ENCODE measurements at regions not wholly inside any gene's neighbourhood (a gene's known extent, or its start where the extent isn't known, plus 50 kb on each side); places are given as distances from the start of the nearest gene placed in this dataset.

DNA sequence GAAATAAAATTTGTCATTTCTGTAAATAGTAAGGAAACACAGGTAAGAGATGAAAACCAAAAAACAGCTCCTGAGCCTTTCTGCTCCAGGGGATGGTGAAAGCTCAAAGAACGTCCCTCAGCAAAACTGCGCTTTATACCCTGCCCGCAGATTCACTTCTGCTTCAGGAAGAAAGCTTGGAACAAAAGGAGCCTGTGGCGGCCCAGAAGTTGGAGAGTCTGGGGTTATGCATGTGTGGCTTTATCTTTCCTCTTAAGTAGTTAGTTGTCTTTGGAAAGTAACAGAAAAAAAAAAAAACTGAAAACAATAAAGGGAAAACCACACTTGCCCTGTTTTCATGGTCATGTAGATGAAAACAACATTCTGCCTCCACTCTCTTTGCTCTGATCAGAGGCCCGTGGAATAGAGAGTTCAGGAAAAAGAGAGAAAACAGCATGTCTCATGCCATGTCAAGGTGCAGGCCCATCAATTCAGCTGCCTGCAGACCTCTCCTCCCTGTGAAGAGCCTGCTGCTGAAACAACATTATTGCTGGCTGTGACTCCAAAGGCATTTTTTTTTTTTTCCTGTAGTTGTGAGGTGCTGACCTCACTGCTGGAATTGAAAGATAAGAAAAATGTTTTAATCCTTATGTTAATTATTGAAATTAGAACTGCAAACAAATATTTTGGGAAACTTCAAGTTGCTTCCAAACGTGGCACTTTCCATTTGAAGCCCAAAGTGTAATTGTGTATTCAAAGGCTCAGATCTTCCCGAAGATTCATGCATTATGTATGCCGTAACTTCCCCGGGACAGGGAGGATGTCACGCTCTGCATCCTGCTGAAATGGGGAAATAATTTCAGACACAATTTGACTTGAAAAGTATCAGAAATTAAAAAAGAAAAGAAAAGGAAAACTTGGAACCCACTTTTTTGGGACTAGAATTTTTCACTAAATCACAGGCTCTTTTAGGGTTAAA, 108.4 kb upstream of the ZNF385D start:
- no peak overlapping the region for H3K4me3 ChIP-seq (ENCODE audit: low read length)
- H3K27ac ChIP-seq (ENCODE audit: low read length), result no peak overlapping the region
- 0 out of 2 replicates have a peak, but pooled peaks cover 2% of the 10 kb centered on the region for H3K4me1 ChIP-seq (ENCODE audit: insufficient read depth, low read length)
- H3K27me3 ChIP-seq (ENCODE audit: insufficient read depth, low read length), result no peaks in the 10 kb centered on the region
- no peaks in the 10 kb centered on the region for H3K9me3 ChIP-seq (ENCODE audit: insufficient read depth, low read depth, low read length)
- no peak overlapping the region for H3K9ac ChIP-seq (ENCODE audit: low read depth, low read length)
- H3K36me3 ChIP-seq (ENCODE audit: insufficient read depth, low read depth, low read length), result no peaks in the 10 kb centered on the region

DNA sequence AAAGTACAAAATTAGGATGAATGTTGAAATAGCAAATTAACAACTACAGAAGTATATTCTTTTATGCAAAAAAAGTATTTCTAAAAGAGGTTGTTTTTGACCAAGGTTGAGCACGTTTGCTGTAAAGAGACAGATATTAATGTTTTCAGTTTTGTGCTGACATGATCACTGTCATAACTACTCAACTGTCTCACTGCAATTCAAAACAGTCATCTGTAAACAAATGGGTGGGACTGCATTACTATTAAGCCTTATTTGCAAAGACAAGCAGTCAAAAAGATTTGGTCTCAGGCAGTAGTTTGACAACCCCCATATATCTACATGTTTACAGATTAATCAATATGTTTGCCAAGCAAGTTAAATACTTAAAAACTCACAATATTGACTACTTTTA, 109.1 kb upstream of the ZNF385D start:
- H3K27ac ChIP-seq (ENCODE audit: low read length), result no peak overlapping the region
- 0 out of 2 replicates have a peak, but pooled peaks cover 2% of the 10 kb centered on the region for H3K4me1 ChIP-seq (ENCODE audit: insufficient read depth, low read length)
- no peak overlapping the region for H3K9ac ChIP-seq (ENCODE audit: low read depth, low read length)

DNA sequence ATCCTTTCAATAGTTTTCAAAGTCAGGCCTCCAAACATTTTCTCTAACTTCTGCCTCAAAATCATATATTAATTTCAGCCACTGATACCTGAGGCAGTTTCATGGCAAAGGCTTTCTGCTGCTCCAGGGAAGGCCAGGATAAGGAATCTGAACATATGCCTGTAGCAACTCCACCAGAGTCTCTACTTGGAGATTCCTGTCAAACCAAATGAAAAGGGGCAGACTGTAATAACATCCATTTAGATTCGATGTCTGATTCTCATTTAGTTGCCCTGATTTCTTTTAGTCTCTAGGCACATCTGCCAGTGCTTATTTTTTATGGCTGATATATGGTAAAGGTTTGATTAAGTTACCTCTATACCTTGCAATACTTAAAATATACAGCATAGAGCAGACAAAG, 109.6 kb upstream of the ZNF385D start:
- H3K4me3 ChIP-seq (ENCODE audit: low read length), result no peak overlapping the region
- H3K9me3 ChIP-seq (ENCODE audit: insufficient read depth, low read depth, low read length), result no peaks in the 10 kb centered on the region
- H3K27me3 ChIP-seq (ENCODE audit: insufficient read depth, low read length), result no peaks in the 10 kb centered on the region
- H3K27ac ChIP-seq (ENCODE audit: low read length), result no peak overlapping the region
- 0 out of 2 replicates have a peak, but pooled peaks cover 2% of the 10 kb centered on the region for H3K4me1 ChIP-seq (ENCODE audit: insufficient read depth, low read length)
- H3K9ac ChIP-seq (ENCODE audit: low read depth, low read length), result no peak overlapping the region
- H3K36me3 ChIP-seq (ENCODE audit: insufficient read depth, low read depth, low read length), result no peaks in the 10 kb centered on the region

More for the DNA sequence above, 109.1 kb upstream of the ZNF385D start:
- no peaks in the 10 kb centered on the region for H3K9me3 ChIP-seq (ENCODE audit: insufficient read depth, low read depth, low read length)
- H3K4me3 ChIP-seq (ENCODE audit: low read length), result no peak overlapping the region
- no peaks in the 10 kb centered on the region for H3K27me3 ChIP-seq (ENCODE audit: insufficient read depth, low read length)
- H3K36me3 ChIP-seq (ENCODE audit: insufficient read depth, low read depth, low read length), result no peaks in the 10 kb centered on the region

DNA sequence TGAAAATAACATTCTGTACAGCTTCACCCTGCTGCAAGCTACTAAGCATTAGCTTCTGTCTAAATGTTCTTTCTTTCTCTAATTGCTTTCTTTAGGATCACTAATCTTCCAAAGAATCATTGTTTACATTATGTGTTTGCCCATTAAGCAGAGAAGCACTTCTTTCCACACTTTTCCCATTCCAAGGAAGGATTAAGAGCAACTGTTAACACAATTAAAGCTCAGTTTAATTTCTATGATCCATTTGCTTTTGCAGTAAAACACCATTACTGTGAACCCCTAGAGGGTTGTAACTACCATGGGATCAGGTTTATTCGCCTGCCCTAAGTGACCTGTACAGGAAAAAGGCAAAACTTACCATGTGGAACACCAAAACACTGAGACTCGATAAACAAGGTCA, 125.8 kb upstream of the ZNF385D start:
- Histone ChIP-seq H3K9ac (ENCODE audit: low read depth, low read length) (no peak overlapping the region), H3K27ac (ENCODE audit: low read length) (no peak overlapping the region), H3K4me1 (ENCODE audit: insufficient read depth, low read length) (no peaks in the 10 kb centered on the region)

DNA sequence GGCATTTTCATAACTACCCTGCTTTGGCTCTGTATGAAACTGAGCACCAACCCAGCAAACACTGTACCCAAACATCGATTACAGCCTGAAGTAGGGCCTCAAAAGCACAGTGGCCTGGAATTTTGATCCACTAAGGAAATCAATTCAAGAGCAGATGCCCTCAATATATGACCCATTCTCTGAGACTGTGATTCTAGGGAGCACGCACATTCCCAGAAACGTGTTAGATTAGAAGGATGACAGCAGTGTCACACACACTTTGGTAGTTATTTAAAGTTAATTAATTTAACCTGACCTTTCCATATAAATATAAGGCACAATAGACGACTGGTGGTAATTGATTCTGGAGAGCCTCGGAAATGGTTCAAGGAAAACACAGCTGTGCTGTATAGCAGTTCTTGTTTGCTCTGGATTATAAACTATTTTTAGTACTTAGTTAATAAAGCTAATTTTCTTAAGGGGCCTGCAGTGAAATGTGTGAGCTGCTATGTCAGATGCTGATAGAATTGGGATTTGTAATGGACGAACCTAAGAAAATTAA, 126.3 kb upstream of the ZNF385D start:
- Histone ChIP-seq H3K36me3 (ENCODE audit: insufficient read depth, low read depth, low read length) (no peaks in the 10 kb centered on the region), H3K4me1 (ENCODE audit: insufficient read depth, low read length) (no peaks in the 10 kb centered on the region), H3K4me3 (ENCODE audit: low read length) (no peak overlapping the region), H3K9ac (ENCODE audit: low read depth, low read length) (no peak overlapping the region), H3K9me3 (ENCODE audit: insufficient read depth, low read depth, low read length) (no peaks in the 10 kb centered on the region), H3K27ac (ENCODE audit: low read length) (no peak overlapping the region), H3K27me3 (ENCODE audit: insufficient read depth, low read length) (no peaks in the 10 kb centered on the region)

More for the DNA sequence above, 125.8 kb upstream of the ZNF385D start:
- H3K4me3 ChIP-seq (ENCODE audit: low read length), result no peak overlapping the region
- H3K27me3 ChIP-seq (ENCODE audit: insufficient read depth, low read length), result no peaks in the 10 kb centered on the region
- H3K36me3 ChIP-seq (ENCODE audit: insufficient read depth, low read depth, low read length), result no peaks in the 10 kb centered on the region
- H3K9me3 ChIP-seq (ENCODE audit: insufficient read depth, low read depth, low read length), result no peaks in the 10 kb centered on the region

GRCh38 chr3:21879184-21879886, 128.3 kb upstream of the ZNF385D start:
- H3K27me3 ChIP-seq (ENCODE audit: insufficient read depth, low read length), result no peaks in the 10 kb centered on the region
- no peaks in the 10 kb centered on the region for H3K4me1 ChIP-seq (ENCODE audit: insufficient read depth, low read length)
- H3K9ac ChIP-seq (ENCODE audit: low read depth, low read length), result no peak overlapping the region
- no peak overlapping the region for H3K4me3 ChIP-seq (ENCODE audit: low read length)
- no peaks in the 10 kb centered on the region for H3K36me3 ChIP-seq (ENCODE audit: insufficient read depth, low read depth, low read length)
- H3K27ac ChIP-seq (ENCODE audit: low read length), result no peak overlapping the region
- no peaks in the 10 kb centered on the region for H3K9me3 ChIP-seq (ENCODE audit: insufficient read depth, low read depth, low read length)

- H3K4me3 ChIP-seq (ENCODE audit: low read length), result no peak overlapping the region
- no peaks in the 10 kb centered on the region for H3K9me3 ChIP-seq (ENCODE audit: insufficient read depth, low read depth, low read length)
- H3K27me3 ChIP-seq (ENCODE audit: insufficient read depth, low read length), result no peaks in the 10 kb centered on the region
- no peak overlapping the region for H3K27ac ChIP-seq (ENCODE audit: low read length)
- no peaks in the 10 kb centered on the region for H3K36me3 ChIP-seq (ENCODE audit: insufficient read depth, low read depth, low read length)
- H3K9ac ChIP-seq (ENCODE audit: low read depth, low read length), result no peak overlapping the region
- H3K4me1 ChIP-seq (ENCODE audit: insufficient read depth, low read length), result 0 out of 2 replicates have a peak, but pooled peaks cover 3% of the 10 kb centered on the region
These were observed 137.6 kb upstream of the ZNF385D start for GRCh38 chr3:21888656-21889055.

DNA sequence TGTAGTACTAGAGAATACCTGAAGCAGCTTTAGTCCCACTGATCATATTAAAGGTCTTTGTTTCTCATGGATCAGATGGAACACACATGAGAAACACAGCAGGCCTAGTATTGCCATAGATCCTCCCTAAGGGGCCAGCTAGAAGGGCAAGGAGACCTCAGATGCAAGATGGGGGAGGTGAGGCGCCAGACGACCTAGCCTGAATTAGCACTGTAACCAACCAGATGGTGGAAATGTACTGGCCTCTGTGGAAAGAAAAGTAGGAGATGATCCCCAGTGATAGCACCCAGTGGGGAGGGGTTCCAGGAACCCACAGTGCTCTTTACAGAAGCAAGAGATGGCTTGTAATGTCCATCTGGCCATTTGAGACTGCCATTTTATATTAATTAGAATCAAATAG, 138.2 kb upstream of the ZNF385D start:
- Histone ChIP-seq H3K27ac (ENCODE audit: low read length) (no peak overlapping the region), H3K4me1 (ENCODE audit: insufficient read depth, low read length) (0 out of 2 replicates have a peak, but pooled peaks cover 3% of the 10 kb centered on the region)

DNA sequence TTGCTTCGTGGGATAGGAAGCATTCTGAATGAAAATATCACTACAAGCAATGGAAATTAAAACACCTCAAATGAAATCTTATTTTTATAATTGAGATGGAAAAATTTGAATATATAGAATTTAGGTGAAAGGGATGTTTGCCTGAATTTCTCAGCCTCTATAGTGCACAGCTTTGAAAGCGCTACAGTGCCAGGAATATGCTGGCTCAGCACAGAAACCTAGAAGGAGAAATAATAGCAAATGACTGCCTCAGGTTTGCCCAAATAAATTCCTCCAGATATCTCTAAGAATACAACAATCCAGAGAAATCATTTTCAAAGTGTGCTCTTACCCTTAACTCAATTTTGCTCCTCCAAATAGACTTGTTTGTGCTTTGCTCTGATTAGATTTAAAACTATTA, 141.1 kb upstream of the ZNF385D start:
- no peaks in the 10 kb centered on the region for H3K9me3 ChIP-seq (ENCODE audit: insufficient read depth, low read depth, low read length)
- H3K27me3 ChIP-seq (ENCODE audit: insufficient read depth, low read length), result no peaks in the 10 kb centered on the region
- no peak overlapping the region for H3K9ac ChIP-seq (ENCODE audit: low read depth, low read length)
- H3K36me3 ChIP-seq (ENCODE audit: insufficient read depth, low read depth, low read length), result no peaks in the 10 kb centered on the region
- H3K4me1 ChIP-seq (ENCODE audit: insufficient read depth, low read length), result 0 out of 2 replicates have a peak, but pooled peaks cover 3% of the 10 kb centered on the region
- no peak overlapping the region for H3K4me3 ChIP-seq (ENCODE audit: low read length)
- no peak overlapping the region for H3K27ac ChIP-seq (ENCODE audit: low read length)

More for the DNA sequence above, 138.2 kb upstream of the ZNF385D start:
- Histone ChIP-seq H3K27me3 (ENCODE audit: insufficient read depth, low read length) (no peaks in the 10 kb centered on the region), H3K4me3 (ENCODE audit: low read length) (no peak overlapping the region), H3K36me3 (ENCODE audit: insufficient read depth, low read depth, low read length) (no peaks in the 10 kb centered on the region), H3K9me3 (ENCODE audit: insufficient read depth, low read depth, low read length) (no peaks in the 10 kb centered on the region), H3K9ac (ENCODE audit: low read depth, low read length) (no peak overlapping the region)

- H3K27me3 ChIP-seq (ENCODE audit: insufficient read depth, low read length), result no peaks in the 10 kb centered on the region
- no peak overlapping the region for H3K27ac ChIP-seq (ENCODE audit: low read length)
- no peaks in the 10 kb centered on the region for H3K36me3 ChIP-seq (ENCODE audit: insufficient read depth, low read depth, low read length)
- no peak overlapping the region for H3K9ac ChIP-seq (ENCODE audit: low read depth, low read length)
- 0 out of 2 replicates have a peak, but pooled peaks cover 3% of the 10 kb centered on the region for H3K4me1 ChIP-seq (ENCODE audit: insufficient read depth, low read length)
- no peak overlapping the region for H3K4me3 ChIP-seq (ENCODE audit: low read length)
- H3K9me3 ChIP-seq (ENCODE audit: insufficient read depth, low read depth, low read length), result no peaks in the 10 kb centered on the region
These were observed 142.2 kb upstream of the ZNF385D start for GRCh38 chr3:21893242-21893641.

GRCh38 chr3:21894459-21895340, 143.7 kb upstream of the ZNF385D start:
- no peak overlapping the region for H3K4me3 ChIP-seq (ENCODE audit: low read length)
- H3K27me3 ChIP-seq (ENCODE audit: insufficient read depth, low read length), result no peaks in the 10 kb centered on the region

More at GRCh38 chr3:21894459-21895340, 143.7 kb upstream of the ZNF385D start:
- Histone ChIP-seq H3K9me3 (ENCODE audit: insufficient read depth, low read depth, low read length) (no peaks in the 10 kb centered on the region), H3K4me1 (ENCODE audit: insufficient read depth, low read length) (peaks cover 3% of the 10 kb centered on the region; the same call in 1 of the 2 replicates), H3K36me3 (ENCODE audit: insufficient read depth, low read depth, low read length) (no peaks in the 10 kb centered on the region), H3K27ac (ENCODE audit: low read length) (no peak overlapping the region), H3K9ac (ENCODE audit: low read depth, low read length) (no peak overlapping the region)
